ENCODE measurements at regions not wholly inside any gene's neighbourhood (a gene's known extent, or its start where the extent isn't known, plus 50 kb on each side); places are given as distances from the start of the nearest gene placed in this dataset.

DNA sequence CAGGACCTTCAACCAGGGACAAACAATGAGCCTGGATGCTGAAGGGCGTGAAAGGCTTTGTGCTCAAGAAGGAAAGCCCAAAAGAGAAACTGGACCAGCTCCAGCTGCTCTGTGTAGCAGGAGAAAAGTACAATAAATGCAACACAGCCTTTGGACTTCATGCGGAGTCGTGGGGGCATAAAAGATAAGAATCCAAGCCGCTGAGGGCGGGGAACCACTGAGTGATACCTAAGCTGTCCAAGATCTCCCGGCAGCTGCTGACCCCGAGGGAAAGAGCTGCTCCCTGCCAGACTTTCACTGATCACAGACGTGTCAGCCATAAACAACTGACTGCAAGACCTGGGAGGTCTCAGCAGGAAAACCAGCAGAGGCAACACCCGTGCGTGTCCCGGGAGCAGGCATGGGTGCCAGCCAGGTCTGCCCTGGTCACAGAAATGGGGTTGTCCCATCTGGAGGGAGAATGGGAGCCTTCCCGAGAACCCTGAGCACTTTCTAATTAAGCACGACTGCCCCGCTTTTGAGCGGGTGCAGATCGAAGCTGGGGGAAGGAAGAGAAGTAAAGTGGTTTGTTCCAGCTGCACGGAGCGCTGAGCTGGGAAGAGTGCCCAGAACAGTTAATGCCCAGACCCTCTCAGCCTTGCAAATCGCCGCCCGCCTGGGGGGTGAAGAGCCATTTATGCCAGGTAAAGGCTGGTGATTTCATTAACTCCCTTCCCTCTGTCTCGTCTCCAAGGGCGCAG, 68.3 kb upstream of the TARDBP start:
- Histone ChIP-seq H3K9ac (ENCODE audit: low read length) (no peak overlapping the region), H3K9me2 (ENCODE audit: insufficient read depth, low read length) (no peaks in the 10 kb centered on the region), H4K20me1 (ENCODE audit: insufficient read depth) (no peaks in the 10 kb centered on the region), H3K27ac (ENCODE audit: low read length) (no peak overlapping the region), H3K4me2 (ENCODE audit: low read length) (no peak overlapping the region), H3K27me3 (ENCODE audit: insufficient read depth, low read depth, low read length) (no peaks in the 10 kb centered on the region), H3K4me3 (ENCODE audit: low read length) (no peak overlapping the region), H2AFZ (ENCODE audit: low read depth, low read length) (no peak overlapping the region), H3K36me3 (ENCODE audit: insufficient read depth, low read length) (no peaks in the 10 kb centered on the region), H3K9me3 (ENCODE audit: low read length) (no peaks in the 10 kb centered on the region), H3K79me2 (replicated peaks; ENCODE audit: insufficient read depth, low read length) (no peaks in the 10 kb centered on the region), H3F3A (ENCODE audit: insufficient read depth, low read length, poor library complexity, severe bottlenecking) (no peaks in the 10 kb centered on the region)
- TF ChIP-seq, protein P1, sequence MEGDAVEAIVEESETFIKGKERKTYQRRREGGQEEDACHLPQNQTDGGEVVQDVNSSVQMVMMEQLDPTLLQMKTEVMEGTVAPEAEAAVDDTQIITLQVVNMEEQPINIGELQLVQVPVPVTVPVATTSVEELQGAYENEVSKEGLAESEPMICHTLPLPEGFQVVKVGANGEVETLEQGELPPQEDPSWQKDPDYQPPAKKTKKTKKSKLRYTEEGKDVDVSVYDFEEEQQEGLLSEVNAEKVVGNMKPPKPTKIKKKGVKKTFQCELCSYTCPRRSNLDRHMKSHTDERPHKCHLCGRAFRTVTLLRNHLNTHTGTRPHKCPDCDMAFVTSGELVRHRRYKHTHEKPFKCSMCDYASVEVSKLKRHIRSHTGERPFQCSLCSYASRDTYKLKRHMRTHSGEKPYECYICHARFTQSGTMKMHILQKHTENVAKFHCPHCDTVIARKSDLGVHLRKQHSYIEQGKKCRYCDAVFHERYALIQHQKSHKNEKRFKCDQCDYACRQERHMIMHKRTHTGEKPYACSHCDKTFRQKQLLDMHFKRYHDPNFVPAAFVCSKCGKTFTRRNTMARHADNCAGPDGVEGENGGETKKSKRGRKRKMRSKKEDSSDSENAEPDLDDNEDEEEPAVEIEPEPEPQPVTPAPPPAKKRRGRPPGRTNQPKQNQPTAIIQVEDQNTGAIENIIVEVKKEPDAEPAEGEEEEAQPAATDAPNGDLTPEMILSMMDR (IDR thresholded peaks at IDR 0.05; ENCODE audit: poor library complexity, severe bottlenecking): no peak
- no peak for TF ChIP-seq MXI1 (conservative IDR thresholded peaks at IDR 0.05; ENCODE audit: poor library complexity, severe bottlenecking)
- TF ChIP-seq, protein P2, sequence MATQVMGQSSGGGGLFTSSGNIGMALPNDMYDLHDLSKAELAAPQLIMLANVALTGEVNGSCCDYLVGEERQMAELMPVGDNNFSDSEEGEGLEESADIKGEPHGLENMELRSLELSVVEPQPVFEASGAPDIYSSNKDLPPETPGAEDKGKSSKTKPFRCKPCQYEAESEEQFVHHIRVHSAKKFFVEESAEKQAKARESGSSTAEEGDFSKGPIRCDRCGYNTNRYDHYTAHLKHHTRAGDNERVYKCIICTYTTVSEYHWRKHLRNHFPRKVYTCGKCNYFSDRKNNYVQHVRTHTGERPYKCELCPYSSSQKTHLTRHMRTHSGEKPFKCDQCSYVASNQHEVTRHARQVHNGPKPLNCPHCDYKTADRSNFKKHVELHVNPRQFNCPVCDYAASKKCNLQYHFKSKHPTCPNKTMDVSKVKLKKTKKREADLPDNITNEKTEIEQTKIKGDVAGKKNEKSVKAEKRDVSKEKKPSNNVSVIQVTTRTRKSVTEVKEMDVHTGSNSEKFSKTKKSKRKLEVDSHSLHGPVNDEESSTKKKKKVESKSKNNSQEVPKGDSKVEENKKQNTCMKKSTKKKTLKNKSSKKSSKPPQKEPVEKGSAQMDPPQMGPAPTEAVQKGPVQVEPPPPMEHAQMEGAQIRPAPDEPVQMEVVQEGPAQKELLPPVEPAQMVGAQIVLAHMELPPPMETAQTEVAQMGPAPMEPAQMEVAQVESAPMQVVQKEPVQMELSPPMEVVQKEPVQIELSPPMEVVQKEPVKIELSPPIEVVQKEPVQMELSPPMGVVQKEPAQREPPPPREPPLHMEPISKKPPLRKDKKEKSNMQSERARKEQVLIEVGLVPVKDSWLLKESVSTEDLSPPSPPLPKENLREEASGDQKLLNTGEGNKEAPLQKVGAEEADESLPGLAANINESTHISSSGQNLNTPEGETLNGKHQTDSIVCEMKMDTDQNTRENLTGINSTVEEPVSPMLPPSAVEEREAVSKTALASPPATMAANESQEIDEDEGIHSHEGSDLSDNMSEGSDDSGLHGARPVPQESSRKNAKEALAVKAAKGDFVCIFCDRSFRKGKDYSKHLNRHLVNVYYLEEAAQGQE (IDR thresholded peaks at IDR 0.05; ENCODE audit: borderline replicate concordance): no peak
- no peak for TF ChIP-seq POLR2AphosphoS5 (IDR thresholded peaks at IDR 0.05)
- TF ChIP-seq EP300 (conservative IDR thresholded peaks at IDR 0.05; ENCODE audit: poor library complexity, severe bottlenecking): no peak
- no peak for TF ChIP-seq SMC3 (conservative IDR thresholded peaks at IDR 0.05; ENCODE audit: poor library complexity)
- TF ChIP-seq EZH2 (IDR thresholded peaks at IDR 0.05; ENCODE audit: borderline replicate concordance, insufficient read depth, low read length, poor library complexity, severe bottlenecking): no peak
- TF ChIP-seq TAF1 (IDR thresholded peaks at IDR 0.05; ENCODE audit: low read depth): no peak
- TF ChIP-seq RAD21 (conservative IDR thresholded peaks at IDR 0.05): no peak

DNA sequence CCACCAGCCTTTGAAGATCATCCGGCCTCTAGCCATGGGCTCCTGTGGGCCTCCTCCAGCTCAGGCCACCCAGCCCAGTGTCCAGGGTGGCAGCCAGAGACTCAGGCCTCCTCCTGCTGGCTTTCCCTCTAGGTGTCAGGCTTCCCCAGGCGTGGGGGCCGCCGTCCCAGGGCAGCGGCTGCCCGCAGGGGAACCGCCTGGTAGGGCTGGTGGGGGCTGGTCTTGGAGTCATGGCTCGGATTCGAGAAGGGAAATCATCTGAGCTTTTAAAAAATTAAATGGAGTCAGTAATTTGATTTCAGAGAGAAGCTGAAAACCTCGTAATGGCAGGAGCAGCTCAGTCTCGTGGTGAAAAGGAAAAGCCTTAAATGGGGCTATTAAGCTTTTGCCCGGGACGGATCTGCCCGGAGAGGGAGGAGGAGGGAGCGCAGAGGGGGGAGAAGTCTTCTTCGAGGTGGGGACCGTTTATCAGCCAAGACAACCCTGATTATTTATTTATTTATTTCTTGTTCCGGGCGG, 66.4 kb upstream of the TARDBP start:
- H3K79me2 ChIP-seq (replicated peaks; ENCODE audit: insufficient read depth, low read length): no peaks in the 10 kb centered on the region
- H3K27ac ChIP-seq (ENCODE audit: low read length): no peak overlapping the region
- no peaks in the 10 kb centered on the region for H3K9me3 ChIP-seq (ENCODE audit: low read length)
- H3K4me2 ChIP-seq (ENCODE audit: low read length): no peak overlapping the region
- no peak overlapping the region for H3K4me3 ChIP-seq (ENCODE audit: low read length)
- TF ChIP-seq, protein P2 (IDR thresholded peaks at IDR 0.05; ENCODE audit: borderline replicate concordance): no peak
- no peak for TF ChIP-seq EZH2 (IDR thresholded peaks at IDR 0.05; ENCODE audit: borderline replicate concordance, insufficient read depth, low read length, poor library complexity, severe bottlenecking)
- TF ChIP-seq RAD21 (conservative IDR thresholded peaks at IDR 0.05): no peak
- no peak for TF ChIP-seq SMC3 (conservative IDR thresholded peaks at IDR 0.05; ENCODE audit: poor library complexity)
- TF ChIP-seq, protein P1 (IDR thresholded peaks at IDR 0.05; ENCODE audit: poor library complexity, severe bottlenecking): no peak
- no peak for TF ChIP-seq EP300 (conservative IDR thresholded peaks at IDR 0.05; ENCODE audit: poor library complexity, severe bottlenecking)
- TF ChIP-seq TAF1 (IDR thresholded peaks at IDR 0.05; ENCODE audit: low read depth): no peak
- no peak for TF ChIP-seq MXI1 (conservative IDR thresholded peaks at IDR 0.05; ENCODE audit: poor library complexity, severe bottlenecking)
- no peak for TF ChIP-seq POLR2AphosphoS5 (IDR thresholded peaks at IDR 0.05)
- no peaks in the 10 kb centered on the region for H3F3A ChIP-seq (ENCODE audit: insufficient read depth, low read length, poor library complexity, severe bottlenecking)
- no peaks in the 10 kb centered on the region for H3K27me3 ChIP-seq (ENCODE audit: insufficient read depth, low read depth, low read length)
- no peaks in the 10 kb centered on the region for H4K20me1 ChIP-seq (ENCODE audit: insufficient read depth)
- no peaks in the 10 kb centered on the region for H3K36me3 ChIP-seq (ENCODE audit: insufficient read depth, low read length)
- H2AFZ ChIP-seq (ENCODE audit: low read depth, low read length): no peak overlapping the region
- no peaks in the 10 kb centered on the region for H3K9me2 ChIP-seq (ENCODE audit: insufficient read depth, low read length)
- H3K9ac ChIP-seq (ENCODE audit: low read length): no peak overlapping the region
